ENCODE measurements at regions not wholly inside any gene's neighbourhood (a gene's known extent, or its start where the extent isn't known, plus 50 kb on each side); places are given as distances from the start of the nearest gene placed in this dataset.

GRCh38 chr2:8118940-8119781 is 562.7 kb upstream of the ID2 start:
- Histone ChIP-seq H2BK120ac (ENCODE audit: low read depth, low read length) (no peak overlapping the region), H3K14ac (ENCODE audit: low read length) (no peak overlapping the region), H3K4me3 (ENCODE audit: low read length in 2 of 2) (no peak overlapping the region), H4K91ac (ENCODE audit: low read depth, low read length, poor library complexity) (no peak overlapping the region), H3K27ac (replicated peaks; ENCODE audit: low read length) (no peak overlapping the region), H3K36me3 (replicated peaks in 1 of 2; ENCODE audit: control insufficient read depth in 2 of 2, insufficient read depth in 2 of 2, low read length in 2 of 2) (no peaks in the 10 kb centered on the region), H2BK12ac (ENCODE audit: low read length) (no peak overlapping the region), H3K18ac (ENCODE audit: low read length) (peak overlapping the region; percentile 22), H3K4me2 (ENCODE audit: insufficient read depth, low read length, poor library complexity, severe bottlenecking) (no peak overlapping the region), H3K27me3 (ENCODE audit: control insufficient read depth in 3 of 3, insufficient read depth in 3 of 3, low read depth in 1 of 3, low read length in 3 of 3) (no peaks in the 10 kb centered on the region), H2BK15ac (ENCODE audit: low read length) (no peak overlapping the region), H4K8ac (ENCODE audit: low read depth, low read length) (no peak overlapping the region), H2AFZ (ENCODE audit: low read length) (peak overlapping the region; percentile 68), H3K4me1 (ENCODE audit: control insufficient read depth in 2 of 2, insufficient read depth in 1 of 2, low read depth in 1 of 2, low read length in 2 of 2) (peaks cover 6 to 25% of the 10 kb centered on the region in 2 donors), H3K79me1 (ENCODE audit: low read depth, low read length) (no peaks in the 10 kb centered on the region), H3K9ac (ENCODE audit: low read depth, low read length, poor library complexity) (no peak overlapping the region), H3K9me3 (replicated peaks in 1 of 2; ENCODE audit: control insufficient read depth in 2 of 2, insufficient read depth in 1 of 2, low read depth in 1 of 2, low read length in 2 of 2) (no peaks in the 10 kb centered on the region), H2AK5ac (ENCODE audit: low read depth, low read length) (no peak overlapping the region), H3K4ac (ENCODE audit: low read length) (no peak overlapping the region), H2BK5ac (ENCODE audit: low read length) (no peak overlapping the region), H3K23ac (ENCODE audit: low read depth, low read length, poor library complexity) (no peak overlapping the region)
- no CpG with 5 or more reads among the region's 14 CpGs for WGBS, 2 donors (ENCODE audit: extremely low coverage in 2 of 2, insufficient read length in 2 of 2, insufficient replicate concordance in 1 of 2)
- DNase-seq (ENCODE audit: low spot score), result no peak

GRCh38 chr2:8119782-8120505 is 561.9 kb upstream of the ID2 start:
- no peak overlapping the region for H2BK120ac ChIP-seq (ENCODE audit: low read depth, low read length)
- WGBS, 2 donors (ENCODE audit: extremely low coverage in 2 of 2, insufficient read length in 2 of 2, insufficient replicate concordance in 1 of 2), result no CpG with 5 or more reads among the region's 9 CpGs
- no peak overlapping the region for H3K14ac ChIP-seq (ENCODE audit: low read length)
- H3K4ac ChIP-seq (ENCODE audit: low read length), result no peak overlapping the region
- H2AK5ac ChIP-seq (ENCODE audit: low read depth, low read length), result no peak overlapping the region
- no peak overlapping the region for H3K9ac ChIP-seq (ENCODE audit: low read depth, low read length, poor library complexity)
- no peak overlapping the region for H2BK12ac ChIP-seq (ENCODE audit: low read length)
- peaks cover 6 to 25% of the 10 kb centered on the region in 2 donors for H3K4me1 ChIP-seq (ENCODE audit: control insufficient read depth in 2 of 2, insufficient read depth in 1 of 2, low read depth in 1 of 2, low read length in 2 of 2)
- no peak overlapping the region for H2BK5ac ChIP-seq (ENCODE audit: low read length)
- peak; percentile 21 for DNase-seq (ENCODE audit: low spot score)
- no peak overlapping the region for H3K4me2 ChIP-seq (ENCODE audit: insufficient read depth, low read length, poor library complexity, severe bottlenecking)
- H3K27me3 ChIP-seq (ENCODE audit: control insufficient read depth in 3 of 3, insufficient read depth in 3 of 3, low read depth in 1 of 3, low read length in 3 of 3), result no peaks in the 10 kb centered on the region
- no peak overlapping the region for H3K23ac ChIP-seq (ENCODE audit: low read depth, low read length, poor library complexity)
- no peak overlapping the region for H4K8ac ChIP-seq (ENCODE audit: low read depth, low read length)
- H4K91ac ChIP-seq (ENCODE audit: low read depth, low read length, poor library complexity), result no peak overlapping the region
- no peak overlapping the region for H3K4me3 ChIP-seq (ENCODE audit: low read length in 2 of 2)
- no peaks in the 10 kb centered on the region for H3K36me3 ChIP-seq (replicated peaks in 1 of 2; ENCODE audit: control insufficient read depth in 2 of 2, insufficient read depth in 2 of 2, low read length in 2 of 2)
- no peaks in the 10 kb centered on the region for H3K9me3 ChIP-seq (replicated peaks in 1 of 2; ENCODE audit: control insufficient read depth in 2 of 2, insufficient read depth in 1 of 2, low read depth in 1 of 2, low read length in 2 of 2)
- H3K27ac ChIP-seq (replicated peaks; ENCODE audit: low read length), result no peak overlapping the region
- no peaks in the 10 kb centered on the region for H3K79me1 ChIP-seq (ENCODE audit: low read depth, low read length)
- no peak overlapping the region for H2BK15ac ChIP-seq (ENCODE audit: low read length)
- peak overlapping the region; percentile 68 for H2AFZ ChIP-seq (ENCODE audit: low read length)
- H3K18ac ChIP-seq (ENCODE audit: low read length), result no peak overlapping the region

- H3K36me3 ChIP-seq (replicated peaks in 1 of 2; ENCODE audit: control insufficient read depth in 2 of 2, insufficient read depth in 2 of 2, low read length in 2 of 2), result no peaks in the 10 kb centered on the region
- no peak overlapping the region for H4K91ac ChIP-seq (ENCODE audit: low read depth, low read length, poor library complexity)
- no peak overlapping the region for H3K9ac ChIP-seq (ENCODE audit: low read depth, low read length, poor library complexity)
- H3K4ac ChIP-seq (ENCODE audit: low read length), result no peak overlapping the region
- no CpG with 5 or more reads among the region's 6 CpGs for WGBS, 2 donors (ENCODE audit: extremely low coverage in 2 of 2, insufficient read length in 2 of 2, insufficient replicate concordance in 1 of 2)
- no peak overlapping the region for H2BK5ac ChIP-seq (ENCODE audit: low read length)
- H2AFZ ChIP-seq (ENCODE audit: low read length), result peak overlapping the region; percentile 68
- H3K4me1 ChIP-seq (ENCODE audit: control insufficient read depth in 2 of 2, insufficient read depth in 1 of 2, low read depth in 1 of 2, low read length in 2 of 2), result peaks cover 6 to 25% of the 10 kb centered on the region in 2 donors
- no peak overlapping the region for H3K4me2 ChIP-seq (ENCODE audit: insufficient read depth, low read length, poor library complexity, severe bottlenecking)
- no peaks in the 10 kb centered on the region for H3K79me1 ChIP-seq (ENCODE audit: low read depth, low read length)
- H3K9me3 ChIP-seq (replicated peaks in 1 of 2; ENCODE audit: control insufficient read depth in 2 of 2, insufficient read depth in 1 of 2, low read depth in 1 of 2, low read length in 2 of 2), result no peaks in the 10 kb centered on the region
- no peak overlapping the region for H2AK5ac ChIP-seq (ENCODE audit: low read depth, low read length)
- H4K8ac ChIP-seq (ENCODE audit: low read depth, low read length), result no peak overlapping the region
- no peak overlapping the region for H3K4me3 ChIP-seq (ENCODE audit: low read length in 2 of 2)
- no peak overlapping the region for H2BK12ac ChIP-seq (ENCODE audit: low read length)
- no peak overlapping the region for H3K18ac ChIP-seq (ENCODE audit: low read length)
- no peak overlapping the region for H2BK120ac ChIP-seq (ENCODE audit: low read depth, low read length)
- H3K27me3 ChIP-seq (ENCODE audit: control insufficient read depth in 3 of 3, insufficient read depth in 3 of 3, low read depth in 1 of 3, low read length in 3 of 3), result no peaks in the 10 kb centered on the region
- no peak for DNase-seq (ENCODE audit: low spot score)
- no peak overlapping the region for H3K27ac ChIP-seq (replicated peaks; ENCODE audit: low read length)
- no peak overlapping the region for H2BK15ac ChIP-seq (ENCODE audit: low read length)
- H3K23ac ChIP-seq (ENCODE audit: low read depth, low read length, poor library complexity), result no peak overlapping the region
- no peak overlapping the region for H3K14ac ChIP-seq (ENCODE audit: low read length)
These were observed 561.4 kb upstream of the ID2 start for GRCh38 chr2:8120506-8120860.

Measured in neuronal stem cell (in vitro differentiated cells).